H1 (cell line): ENCODE measurements at regions not wholly inside any gene's neighbourhood (a gene's known extent, or its start where the extent isn't known, plus 50 kb on each side); places are given as distances from the start of the nearest gene placed in this dataset.
"Not testable (repeated sequence)": the region's sequence is repeated elsewhere in the genome, so short reads cannot be mapped to it uniquely, and the experiment has no call there.

ENCODE experiments used
- CTCF ChIA-PET: fragments of 300-600 bp; sonication (Branson Sonifier 250); formaldehyde crosslinking; loops from one replicate; lab custom pipeline; 2021; ENCODE audit not compliant: partially characterized antibody; lab: Charles Lee
- POLR2A ChIA-PET: fragments of 300-600 bp; sonication (Branson Sonifier 250); formaldehyde crosslinking; loops from one replicate; lab custom pipeline; 2021; ENCODE audit warnings: inconsistent platforms; ENCODE audit not compliant: partially characterized antibody; lab: Charles Lee
- DNase-seq, 2 experiments: peaks; one replicate each; pipeline versions ENCODE4 v3.0.0 to v3.0.0-alpha.2; 2010 to 2022; ENCODE audit warnings: low spot score in 2 of 2, low read depth in 1 of 2, mixed read lengths in 1 of 2
- FAIRE-seq: peaks from 2 replicates; lab custom pipeline; 2011; peaks lifted over from hg19 to GRCh38; lab: Jason Lieb, UNC
- H2AFZ ChIP-seq: 2 replicates; pipeline ENCODE4 v1.8.1; 2012; ENCODE audit warnings: low read length, inconsistent platforms
- H2AK5ac ChIP-seq: 2 replicates; pipeline ENCODE4 v1.6.1; 2013; ENCODE audit warnings: low read depth, low read length
- H2BK120ac ChIP-seq: replicated peaks from 2 replicates; pipeline ENCODE3; 2013; ENCODE audit warnings: low read depth, low read length, inconsistent platforms
- H2BK12ac ChIP-seq: 2 replicates; pipeline ENCODE4 v1.6.1; 2013; ENCODE audit warnings: low read depth, low read length
- H2BK15ac ChIP-seq: 2 replicates; pipeline ENCODE4 v1.6.1; 2013; ENCODE audit warnings: low read length
- H2BK20ac ChIP-seq: 2 replicates; pipeline ENCODE4 v1.6.1; 2013; ENCODE audit warnings: low read length
- H2BK5ac ChIP-seq: 2 replicates; pipeline ENCODE4 v1.6.1; 2013; ENCODE audit warnings: low read depth, low read length
- H3K14ac ChIP-seq: 2 replicates; pipeline ENCODE4 v1.6.1; 2013; ENCODE audit warnings: inconsistent platforms; ENCODE audit not compliant: insufficient read length
- H3K18ac ChIP-seq: 2 replicates; pipeline ENCODE4 v1.6.1; 2013; ENCODE audit warnings: low read length; ENCODE audit errors: extremely low read depth
- H3K23ac ChIP-seq: 2 replicates; pipeline ENCODE4 v1.6.1; 2013; ENCODE audit warnings: inconsistent platforms; ENCODE audit not compliant: insufficient read length
- H3K23me2 ChIP-seq: 2 replicates; pipeline ENCODE4 v1.6.1; 2013; ENCODE audit warnings: low read depth, low read length
- H3K27ac ChIP-seq: 2 replicates; pipeline ENCODE4 v1.6.1; 2011; ENCODE audit warnings: low read depth, low read length, inconsistent platforms
- H3K27me3 ChIP-seq, 4 experiments: replicated peaks in 1 of 4; 1 replicate in 1 of 4; 2 replicates in 3 of 4; pipeline versions ENCODE4 v1.6.1 to v1.8.1; 2011 to 2013; ENCODE audit warnings: low read length in 3 of 4, mild to moderate bottlenecking in 3 of 4, inconsistent platforms in 2 of 4, mixed read lengths in 2 of 4, moderate library complexity in 1 of 4; ENCODE audit not compliant: control insufficient read depth in 3 of 4, insufficient read depth in 3 of 4; ENCODE audit errors: extremely low read depth in 1 of 4
- H3K36me3 ChIP-seq, 4 experiments: 2 replicates each; pipeline versions ENCODE4 v1.6.1 to v1.8.1; 2011 to 2013; ENCODE audit warnings: mild to moderate bottlenecking in 4 of 4, low read length in 3 of 4, moderate library complexity in 2 of 4, control low read depth in 1 of 4, inconsistent platforms in 1 of 4; ENCODE audit not compliant: insufficient read depth in 4 of 4, control insufficient read depth in 2 of 4
- H3K4ac ChIP-seq: replicated peaks from 2 replicates; pipeline ENCODE3; 2013; ENCODE audit warnings: low read length, low read depth, mixed read lengths, inconsistent platforms; ENCODE audit not compliant: insufficient read length
- H3K4me1 ChIP-seq, 4 experiments: replicated peaks in 1 of 4; 1 replicate in 1 of 4; 2 replicates in 3 of 4; pipeline versions ENCODE4 v1.6.1 to v1.8.1; 2011 to 2013; ENCODE audit warnings: low read length in 3 of 4, inconsistent platforms in 2 of 4, mixed read lengths in 1 of 4; ENCODE audit not compliant: insufficient read depth in 4 of 4, control insufficient read depth in 3 of 4
- H3K4me2 ChIP-seq, 2 experiments: 2 replicates each; pipeline versions ENCODE4 v1.6.1 to v1.8.1; 2011 to 2013; ENCODE audit warnings: low read depth in 2 of 2, low read length in 2 of 2, control low read depth in 1 of 2, inconsistent platforms in 1 of 2, mild to moderate bottlenecking in 1 of 2; ENCODE audit not compliant: insufficient read depth in 1 of 2
- H3K4me3 ChIP-seq, 4 experiments: fragments of 200-600, 300-600 bp in 1 of 4; sonication (generic), shearing (Covaris generic), sonication (Bioruptor Twin) in 1 of 4; 2 replicates each; pipeline versions ENCODE4 v1.5.1 to v1.8.1; 2011 to 2016; ENCODE audit warnings: low read length in 4 of 4, low read depth in 3 of 4, control low read depth in 2 of 4, inconsistent platforms in 2 of 4, mild to moderate bottlenecking in 2 of 4, mixed read lengths in 1 of 4, moderate library complexity in 1 of 4; ENCODE audit not compliant: insufficient read depth in 2 of 4; ENCODE audit errors: extremely low read depth in 1 of 4
- H3K56ac ChIP-seq: replicated peaks from 2 replicates; pipeline ENCODE3; 2013; ENCODE audit warnings: low read depth, mild to moderate bottlenecking, mixed read lengths, low read length, inconsistent platforms; ENCODE audit not compliant: insufficient read length
- H3K79me1 ChIP-seq: 2 replicates; pipeline ENCODE4 v1.6.1; 2013; ENCODE audit warnings: low read depth, low read length, control low read depth
- H3K79me2 ChIP-seq, 2 experiments: 2 replicates each; pipeline versions ENCODE4 v1.6.1 to v1.8.1; 2012 to 2013; ENCODE audit warnings: low read length in 2 of 2, mild to moderate bottlenecking in 2 of 2, inconsistent platforms in 1 of 2; ENCODE audit not compliant: insufficient read depth in 2 of 2, control insufficient read depth in 1 of 2
- H3K9ac ChIP-seq, 4 experiments: replicated peaks in 1 of 4; 1 replicate in 1 of 4; 2 replicates in 3 of 4; pipeline versions ENCODE4 v1.6.1 to v1.8.1; 2011 to 2013; ENCODE audit warnings: low read depth in 3 of 4, low read length in 3 of 4, control low read depth in 2 of 4, mild to moderate bottlenecking in 2 of 4, moderate library complexity in 2 of 4, inconsistent platforms in 1 of 4; ENCODE audit errors: extremely low read depth in 1 of 4
- H3K9me3 ChIP-seq, 2 experiments: 2 replicates each; pipeline versions ENCODE4 v1.6.1 to v1.8.1; 2012 to 2013; ENCODE audit warnings: mild to moderate bottlenecking in 2 of 2, moderate library complexity in 2 of 2, control low read depth in 1 of 2, inconsistent platforms in 1 of 2, low read depth in 1 of 2, low read length in 1 of 2, mixed read lengths in 1 of 2; ENCODE audit not compliant: insufficient read depth in 2 of 2
- H4K20me1 ChIP-seq, 2 experiments: replicated peaks in 1 of 2; 2 replicates each; pipeline versions ENCODE3 to v1.8.1; 2011 to 2013; ENCODE audit warnings: inconsistent platforms in 2 of 2, low read length in 2 of 2, mild to moderate bottlenecking in 1 of 2; ENCODE audit not compliant: insufficient read depth in 2 of 2, control insufficient read depth in 1 of 2
- H4K5ac ChIP-seq: 2 replicates; pipeline ENCODE4 v1.6.1; 2013; ENCODE audit warnings: low read length, low read depth, mixed read lengths, inconsistent platforms; ENCODE audit not compliant: insufficient read length
- H4K8ac ChIP-seq: 2 replicates; pipeline ENCODE4 v1.8.0; 2013; ENCODE audit warnings: mild to moderate bottlenecking, moderate library complexity, low read length, inconsistent platforms; ENCODE audit not compliant: insufficient read depth; ENCODE audit errors: extremely low read depth
- H4K91ac ChIP-seq: replicated peaks from 2 replicates; pipeline ENCODE3; 2013; ENCODE audit warnings: low read length, mixed read lengths, inconsistent platforms; ENCODE audit not compliant: insufficient read length
- TBP ChIP-seq: IDR thresholded peaks from 2 replicates; pipeline ENCODE4 v1.6.1; 2011; ENCODE audit warnings: low read depth, low read length, improper control_type of control experiment
- WGBS, 2 experiments: shearing (Covaris generic) in 1 of 2; methylation state at CpG; one replicate each; pipeline versions ENCODE4 v1.1.6 to v1.1.7; 2013 to 2015; ENCODE audit warnings: low lambda C conversion rate in 2 of 2, mixed read lengths in 2 of 2, inconsistent platforms in 1 of 2, low coverage in 1 of 2, missing lambda C conversion rate in 1 of 2; ENCODE audit not compliant: insufficient replicate concordance in 2 of 2, insufficient coverage in 1 of 2, insufficient read length in 1 of 2; ENCODE audit errors: extremely low coverage in 1 of 2, missing lambda C conversion rate in 1 of 2; 5-methylcytosine and 5-hydroxymethylcytosine counted together

DNA sequence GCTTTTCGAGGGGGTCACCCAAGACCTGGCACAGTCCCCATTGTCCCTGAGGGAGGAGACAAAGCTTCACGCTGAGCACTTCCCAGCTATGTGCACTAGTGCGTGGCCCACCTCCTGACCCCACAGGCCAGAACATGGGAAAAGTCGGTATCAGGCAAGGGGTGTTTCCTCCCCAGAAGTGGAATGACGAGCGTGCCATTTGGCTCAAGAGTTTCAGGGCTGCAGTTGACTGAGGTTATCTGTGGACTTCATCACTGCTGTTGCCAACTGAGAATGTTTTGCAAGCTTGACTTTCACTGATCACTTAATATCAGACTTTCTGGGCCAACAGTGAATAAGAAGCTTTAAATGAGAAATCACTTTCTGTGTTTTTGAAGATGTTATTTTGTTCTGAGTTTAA lies 137.0 kb upstream of the AFDN start (continued):
- TF ChIP-seq TBP, result no peak
- TF ChIP-seq, all 59 proteins: peak for 0

DNA sequence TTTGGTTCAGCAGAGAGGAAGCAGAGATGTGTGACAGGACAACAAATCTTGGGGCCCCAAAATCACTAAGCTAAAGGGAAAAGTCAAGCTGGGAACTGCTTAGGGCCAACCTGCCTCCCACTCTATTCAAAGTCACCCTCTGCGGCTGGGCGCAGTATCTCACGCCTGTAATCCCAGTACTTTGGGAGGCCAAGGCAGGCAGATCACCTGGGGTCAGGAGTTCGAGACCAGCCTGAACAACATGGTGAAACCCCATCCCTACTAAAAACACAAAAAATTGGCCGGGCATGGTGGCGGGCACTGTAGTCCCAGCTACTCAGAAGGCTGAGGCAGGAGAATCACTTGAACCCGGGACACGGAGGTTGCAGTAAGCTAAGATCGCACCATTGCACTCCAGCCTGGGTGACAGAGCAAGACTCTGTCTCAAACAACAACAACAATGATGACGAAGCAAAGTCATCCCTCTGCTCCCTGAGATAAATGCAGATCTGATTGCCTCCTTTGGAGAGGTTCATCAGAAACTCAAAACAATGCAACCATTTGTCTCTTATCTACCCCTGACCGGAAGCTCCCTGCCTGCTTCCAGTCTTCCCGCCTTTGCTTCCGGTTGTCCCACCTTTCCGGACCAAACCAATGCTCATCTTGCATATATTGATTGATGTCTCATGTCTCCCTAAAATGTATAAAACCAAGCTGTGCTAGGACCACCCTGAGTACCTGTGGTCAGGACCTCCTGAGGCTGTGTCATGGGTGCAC lies 136.4 kb upstream of the AFDN start:
- not testable (repeated sequence) for H3K4me2 ChIP-seq, H3K23ac ChIP-seq, H3K23me2 ChIP-seq, H2BK5ac ChIP-seq, H4K20me1 ChIP-seq, H3K79me2 ChIP-seq, H4K91ac ChIP-seq, H3K4ac ChIP-seq, H4K5ac ChIP-seq, H3K9ac ChIP-seq, H3K4me3 ChIP-seq, H3K79me1 ChIP-seq, H3K18ac ChIP-seq, H2BK120ac ChIP-seq, H3K14ac ChIP-seq, FAIRE-seq, H3K27ac ChIP-seq, H4K8ac ChIP-seq, H3K9me3 ChIP-seq, H3K27me3 ChIP-seq, H3K56ac ChIP-seq, H2AK5ac ChIP-seq, H2AFZ ChIP-seq, H3K36me3 ChIP-seq, H2BK20ac ChIP-seq, DNase-seq
- ChIA-PET POLR2A (interaction anchor here (0.6 kb wide), 1 partner anchor 553 kb away, joined by 3 read pairs; no protein-coding TSS in a partner anchor), CTCF (interaction anchor here (0.6 to 2.6 kb wide), 4 partner anchors 9 to 248 kb away, joined by 3 to 7 read pairs (median 3); no protein-coding TSS in a partner anchor)
- Histone ChIP-seq H2BK15ac (0 out of 2 replicates have a peak overlapping the region, but pooled peaks have one; percentile 36), H3K4me1 (peaks cover 0 to 13% (median 3%) of the 10 kb centered on the region in 4 experiments; a peak in 5 of 7 replicates), H2BK12ac (0 out of 2 replicates have a peak overlapping the region, but pooled peaks have one; percentile 10)
- WGBS, 2 experiments, result 91% methylated on average over 14 of the region's 14 CpGs; no CpG with 5 or more reads in 1 of the 2 experiments
